ENCODE measurements at regions not wholly inside any gene's neighbourhood (a gene's known extent, or its start where the extent isn't known, plus 50 kb on each side); places are given as distances from the start of the nearest gene placed in this dataset.
A peak's percentile ranks its signal among the peaks of the same experiment; 100 is the strongest.
"Not testable (repeated sequence)": the region's sequence is repeated elsewhere in the genome, so short reads cannot be mapped to it uniquely, and the experiment has no call there.

DNA sequence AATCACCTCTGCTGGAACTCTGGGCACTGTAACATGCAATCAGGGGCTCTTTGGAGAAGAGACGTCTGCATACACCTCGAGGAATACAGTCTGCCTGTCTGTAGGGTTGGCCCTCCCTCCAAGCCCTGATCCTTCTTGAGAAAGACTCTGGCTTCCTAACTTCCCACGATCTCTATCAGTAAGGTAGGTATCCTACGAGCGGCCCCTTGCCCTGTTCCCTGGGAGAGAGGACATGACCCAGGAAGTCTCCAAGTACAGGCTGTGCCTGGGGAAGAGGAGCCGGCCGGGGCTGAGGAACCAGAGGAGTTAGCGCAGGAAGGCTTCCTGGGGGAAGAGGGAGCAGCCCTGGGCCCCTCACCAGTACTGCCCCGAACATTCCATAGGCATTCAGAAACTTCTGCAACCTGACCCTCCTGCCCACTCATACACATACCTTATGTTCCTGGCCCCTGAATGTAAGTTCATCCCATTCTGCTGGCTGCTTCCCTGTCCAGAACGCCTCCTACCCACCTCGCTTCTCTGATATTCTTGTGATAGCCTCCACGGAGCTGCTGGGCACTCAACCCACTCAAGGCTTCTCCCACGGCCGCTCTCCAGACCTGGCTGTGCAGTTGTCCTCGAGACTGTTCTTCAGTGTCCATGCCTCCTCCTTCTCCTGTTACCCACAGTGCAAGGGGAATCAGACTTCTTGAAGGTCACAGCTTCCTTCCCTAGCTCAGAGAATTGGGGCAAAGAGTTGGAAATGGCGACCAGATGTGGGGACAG lies 116.1 kb downstream of the CYP26B1 start:
- no peak for DNase-seq (ENCODE audit: low read depth)

DNA sequence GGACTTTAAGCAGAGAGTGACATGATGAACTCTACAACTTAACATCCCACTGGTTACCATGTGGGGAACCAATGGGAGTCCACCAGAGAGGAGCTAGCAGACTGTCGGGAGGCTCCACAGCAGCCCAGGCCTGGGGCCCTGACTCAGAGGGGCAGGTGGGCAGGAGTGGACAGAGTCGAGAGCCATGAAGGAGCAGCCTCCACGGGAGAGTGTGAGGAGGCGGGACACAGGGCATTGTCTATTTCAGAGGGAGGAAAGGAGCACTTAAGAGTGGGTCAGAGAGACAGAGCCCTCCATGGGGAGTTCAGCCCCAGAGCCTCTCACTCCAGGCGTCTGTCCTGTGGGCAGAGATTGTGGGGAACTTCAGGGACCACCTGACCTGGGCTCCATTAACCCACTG lies 118.7 kb downstream of the CYP26B1 start:
- DNase-seq (ENCODE audit: low read depth): no peak

DNA sequence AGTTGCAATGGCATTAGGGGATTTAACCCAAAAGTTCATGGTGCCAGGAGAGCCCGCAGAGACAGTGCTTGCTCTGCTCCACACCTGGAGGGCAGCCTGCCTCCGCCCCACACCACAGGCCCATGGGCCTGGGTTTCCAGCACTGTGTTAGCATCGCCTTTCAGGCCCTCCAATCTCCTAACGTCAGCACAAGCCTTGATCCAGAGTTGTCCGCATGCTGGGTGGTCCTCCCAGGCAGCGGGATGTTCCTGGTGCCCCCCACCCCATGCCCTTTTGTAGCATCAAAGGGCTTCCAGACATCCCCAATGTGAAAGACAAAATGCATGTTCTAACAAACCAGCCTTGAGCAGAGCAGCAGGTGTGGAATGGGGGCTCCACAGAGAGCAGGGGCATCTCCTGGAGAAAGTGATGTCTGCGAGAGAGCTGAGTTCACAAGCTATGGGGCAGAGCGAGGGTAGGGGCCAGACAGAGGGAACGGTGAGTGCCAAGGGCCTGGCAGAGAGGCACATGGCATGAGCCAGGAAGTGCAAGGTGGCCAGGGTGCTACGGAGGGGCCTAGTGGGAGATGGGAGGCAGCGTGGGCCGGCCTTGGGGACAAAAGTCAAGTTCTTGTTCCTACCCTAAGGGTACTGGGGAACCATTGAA lies 119.2 kb downstream of the CYP26B1 start:
- DNase-seq (ENCODE audit: low read depth): no peak

DNA sequence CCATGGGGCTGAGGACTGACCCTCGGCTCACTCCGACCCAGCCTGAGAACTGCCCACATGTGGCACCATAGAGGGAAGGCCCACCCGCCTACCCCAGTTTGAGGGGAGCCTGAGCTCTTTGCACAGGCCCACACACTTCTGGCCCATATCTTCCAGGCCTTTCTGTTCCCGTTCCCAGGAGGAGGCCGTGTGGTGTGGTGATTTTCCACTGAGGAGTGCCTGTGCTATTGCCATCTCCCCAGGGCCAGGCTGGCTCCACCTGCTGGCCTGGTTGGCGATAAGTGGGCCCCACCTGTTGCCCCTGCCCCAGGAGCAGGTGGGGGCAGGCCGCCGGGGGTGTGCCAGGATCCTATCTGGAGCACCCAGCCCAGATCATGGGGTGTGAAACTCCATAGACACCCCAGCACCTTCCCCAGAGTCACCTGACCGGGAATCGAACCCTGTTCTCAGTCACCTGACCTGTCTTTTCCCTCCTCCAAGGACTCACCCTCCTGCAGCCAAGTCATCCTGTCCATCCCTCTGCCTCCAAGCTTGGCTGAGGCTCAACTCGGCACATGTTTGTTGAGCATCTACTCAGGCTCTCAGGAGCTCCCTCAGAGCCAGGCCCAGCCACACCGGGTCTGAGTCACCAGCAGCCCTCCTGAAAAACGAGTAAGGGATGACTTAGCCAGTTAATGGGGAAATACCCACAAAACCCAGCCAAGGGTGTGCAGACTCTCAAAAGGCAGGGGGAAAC lies 120.1 kb downstream of the CYP26B1 start:
- peak; percentile 46 for DNase-seq (ENCODE audit: low read depth)

DNA sequence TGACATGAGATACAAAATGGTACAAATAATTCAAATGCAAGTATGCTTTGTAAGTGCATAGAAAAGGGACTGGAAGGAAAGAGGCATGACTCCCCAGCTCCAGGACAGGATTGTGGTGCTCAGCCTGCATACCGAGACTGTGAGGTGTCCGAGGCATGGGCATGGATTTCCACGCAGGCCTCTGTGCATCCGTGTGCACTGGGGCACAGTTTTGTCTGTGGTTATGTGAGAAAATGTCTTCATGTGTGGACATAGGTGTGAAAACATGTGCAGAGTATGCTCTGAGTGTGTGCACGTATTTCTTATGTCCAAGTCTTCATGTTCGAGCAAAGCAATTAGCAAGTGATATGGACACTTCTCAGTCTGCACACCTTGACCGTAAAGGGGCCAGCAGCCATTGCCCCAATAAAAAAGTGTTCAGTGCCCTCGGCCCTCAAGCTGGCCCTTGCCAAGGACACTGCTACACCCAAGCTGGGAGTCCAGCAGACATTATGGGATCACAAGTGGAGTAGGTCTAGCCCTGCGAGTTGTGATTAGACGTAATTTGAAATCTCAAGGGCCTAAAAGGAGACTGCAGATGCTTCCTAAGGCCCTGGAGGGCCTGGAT lies 120.7 kb downstream of the CYP26B1 start:
- peak; percentile 21 for DNase-seq (ENCODE audit: low read depth)

DNA sequence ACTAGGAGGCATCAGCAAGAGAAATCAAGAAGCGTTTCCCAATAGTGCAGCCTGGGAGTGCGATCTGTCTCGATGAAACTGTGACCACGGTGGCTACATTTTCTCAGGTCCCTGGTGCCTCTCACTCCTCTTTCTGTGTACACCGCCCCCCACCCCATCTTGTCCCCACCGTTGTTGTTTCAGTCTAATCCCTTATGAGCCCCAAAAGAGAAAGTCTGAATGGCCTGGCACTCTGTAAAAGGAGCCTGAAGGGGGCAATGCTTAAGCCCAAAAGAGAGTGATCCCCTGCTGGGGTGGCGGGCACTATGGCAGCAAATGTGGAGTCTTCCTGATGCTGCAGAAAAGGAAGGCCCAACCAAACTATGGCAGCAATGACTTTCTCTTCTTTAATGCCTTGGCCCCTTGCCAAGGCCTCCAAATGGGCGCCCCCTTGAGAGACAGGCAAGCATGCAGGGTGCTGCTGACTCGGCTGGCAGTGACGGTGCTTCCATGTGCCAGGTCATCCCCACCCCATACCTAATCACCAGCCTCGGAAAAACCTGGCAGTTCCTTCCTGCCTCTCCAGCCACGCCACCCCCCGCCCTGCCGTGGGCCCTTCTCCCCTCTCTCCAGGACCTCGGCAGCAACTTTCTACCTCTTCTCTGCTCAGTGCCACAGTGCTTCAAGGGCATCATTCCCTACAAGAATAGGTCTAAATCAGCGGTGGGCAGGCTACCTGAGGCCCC lies 123.0 kb downstream of the CYP26B1 start:
- DNase-seq (ENCODE audit: low read depth): no peak

DNA sequence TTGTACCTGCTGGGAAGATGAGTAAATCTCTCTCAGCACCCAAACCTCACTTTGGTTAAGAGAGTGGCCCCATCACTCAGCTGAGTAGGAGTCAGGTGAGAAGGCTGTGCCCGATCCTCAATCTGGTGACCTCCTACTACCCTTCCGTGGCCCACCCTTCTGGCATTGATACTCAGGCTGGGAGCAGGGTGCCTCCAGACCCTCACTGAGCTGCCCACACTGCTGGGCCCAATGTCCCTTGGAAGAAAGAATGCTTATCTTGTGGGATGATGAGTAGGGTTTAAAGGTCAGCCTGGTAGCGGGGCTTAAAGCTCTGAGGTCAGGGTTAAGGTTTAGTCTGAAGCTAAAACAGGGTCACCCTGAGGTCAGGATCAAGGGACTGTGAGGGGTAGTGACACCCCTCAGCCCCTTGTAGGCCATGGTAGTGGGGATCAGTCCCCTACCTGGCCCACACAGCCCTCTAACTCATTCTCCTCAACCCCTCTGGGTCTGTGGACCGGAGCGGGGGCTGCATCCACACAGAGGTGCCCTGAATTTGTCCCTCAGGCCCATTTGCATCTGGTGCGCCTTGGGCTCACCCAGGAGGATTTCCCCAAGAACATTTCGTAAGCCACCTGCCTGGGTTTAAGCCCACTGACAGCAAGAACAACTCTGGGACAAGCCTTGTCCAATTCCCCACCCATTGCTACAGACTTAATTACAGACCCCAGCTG lies 123.8 kb downstream of the CYP26B1 start:
- no peak for DNase-seq (ENCODE audit: low read depth)

DNA sequence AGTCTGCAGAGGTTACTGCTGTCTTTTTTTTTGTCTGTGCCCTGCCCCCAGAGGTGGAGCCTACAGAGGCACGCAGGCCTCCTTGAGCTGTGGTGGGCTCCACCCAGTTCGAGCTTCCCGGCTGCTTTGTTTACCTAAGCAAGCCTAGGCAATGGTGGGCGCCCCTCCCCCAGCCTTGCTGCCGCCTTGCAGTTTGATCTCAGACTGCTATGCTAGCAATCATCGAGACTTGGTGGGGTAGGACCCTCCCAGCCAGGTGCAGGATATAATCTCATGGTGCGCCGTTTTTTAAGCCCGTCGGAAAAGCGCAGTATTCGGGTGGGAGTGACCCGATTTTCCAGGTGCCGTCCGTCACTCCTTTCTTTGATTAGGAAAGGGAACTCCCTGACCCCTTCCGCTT lies 126.3 kb downstream of the CYP26B1 start:
- not testable (repeated sequence) for DNase-seq (ENCODE audit: low read depth)

DNA sequence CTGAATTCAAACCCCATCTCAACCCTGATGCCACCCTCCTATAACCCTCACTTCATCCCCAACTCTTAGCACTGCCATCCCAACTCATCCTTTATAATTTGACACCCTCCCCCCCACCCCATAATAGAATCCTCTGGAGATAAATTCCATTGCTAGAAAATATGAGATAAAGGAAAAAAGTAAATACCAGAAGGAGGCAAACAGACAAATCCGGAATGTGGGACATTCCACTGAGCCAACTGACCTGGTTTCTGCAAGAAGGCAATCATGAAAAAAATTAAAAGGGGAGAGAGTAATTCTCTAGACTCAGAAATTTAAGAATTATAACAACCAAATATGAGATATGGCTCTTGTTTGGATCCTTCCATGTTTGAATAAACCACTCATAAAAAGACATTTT lies 132.4 kb downstream of the CYP26B1 start:
- DNase-seq (ENCODE audit: low read depth): no peak

DNA sequence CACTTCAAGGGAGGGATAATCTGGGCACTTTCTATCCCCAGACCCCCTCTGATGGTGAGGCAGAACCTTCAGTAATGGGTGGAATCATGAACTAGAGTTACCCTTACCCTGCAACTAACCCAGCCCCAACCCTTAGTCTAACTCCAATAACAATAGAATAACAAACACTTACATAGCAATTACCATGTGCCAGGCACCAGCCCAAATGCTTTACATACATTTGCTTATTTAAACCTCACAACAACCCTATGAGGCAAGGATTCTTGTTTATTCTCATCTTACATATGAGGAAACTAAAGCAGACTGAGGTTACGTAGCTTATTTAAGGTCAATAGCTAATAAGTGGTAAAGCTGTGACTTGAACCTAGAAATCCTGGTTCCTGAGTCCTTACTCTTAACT lies 132.8 kb downstream of the CYP26B1 start:
- DNase-seq (ENCODE audit: low read depth): no peak

DNA sequence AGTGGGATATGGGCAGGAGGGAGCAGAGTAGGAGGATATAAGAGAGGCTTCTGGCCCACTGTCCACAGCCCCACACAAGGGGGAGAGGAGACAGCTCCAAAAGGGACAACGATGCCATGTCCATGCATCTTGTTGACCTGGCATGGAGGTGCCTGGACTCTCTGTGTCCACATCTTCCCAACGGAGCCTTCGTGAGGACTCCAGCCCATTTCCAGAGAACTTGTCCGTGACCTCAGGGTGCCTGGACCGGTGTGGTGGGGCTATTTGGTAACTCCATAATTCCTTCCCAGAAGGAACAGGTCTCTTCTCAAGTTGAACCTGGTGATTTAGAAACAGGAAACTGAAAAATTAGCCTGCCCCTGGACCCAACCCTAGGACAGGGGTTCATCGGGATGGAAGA lies 133.9 kb downstream of the CYP26B1 start:
- no peak for DNase-seq (ENCODE audit: low read depth)

DNA sequence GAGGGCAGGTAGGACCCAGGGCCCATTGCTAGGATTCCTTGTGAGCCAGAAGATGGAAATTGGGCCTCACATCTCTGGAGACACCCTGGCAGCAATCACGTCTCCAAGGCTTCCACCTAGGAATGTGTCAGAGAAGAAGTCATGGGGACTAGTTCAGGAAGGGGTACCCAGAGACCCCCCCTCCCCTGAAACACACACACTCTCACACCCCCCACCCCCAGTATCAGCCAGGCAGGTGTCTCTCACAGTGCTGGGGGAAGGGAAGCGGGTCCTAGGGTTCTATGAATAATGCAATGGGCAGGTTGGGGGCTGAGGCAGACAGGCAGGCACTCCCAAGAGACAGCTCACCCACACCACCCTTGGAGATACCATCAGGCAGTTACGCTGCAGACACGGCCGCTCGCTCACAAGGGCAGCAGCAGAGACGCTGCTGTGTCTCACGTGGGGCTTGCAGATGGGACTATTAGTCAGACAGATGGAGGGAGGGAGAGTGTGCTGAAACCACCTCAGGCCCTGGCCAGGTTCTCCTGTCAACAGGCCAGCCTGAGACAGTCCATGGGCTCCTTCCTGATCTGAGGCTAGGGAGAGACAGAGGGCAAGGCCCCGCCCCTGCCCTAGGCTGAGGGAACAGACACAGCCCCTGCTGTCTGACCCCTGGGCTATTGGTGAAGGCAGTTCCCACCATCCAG lies 134.6 kb downstream of the CYP26B1 start:
- peak; percentile 31 for DNase-seq (ENCODE audit: low read depth)

DNA sequence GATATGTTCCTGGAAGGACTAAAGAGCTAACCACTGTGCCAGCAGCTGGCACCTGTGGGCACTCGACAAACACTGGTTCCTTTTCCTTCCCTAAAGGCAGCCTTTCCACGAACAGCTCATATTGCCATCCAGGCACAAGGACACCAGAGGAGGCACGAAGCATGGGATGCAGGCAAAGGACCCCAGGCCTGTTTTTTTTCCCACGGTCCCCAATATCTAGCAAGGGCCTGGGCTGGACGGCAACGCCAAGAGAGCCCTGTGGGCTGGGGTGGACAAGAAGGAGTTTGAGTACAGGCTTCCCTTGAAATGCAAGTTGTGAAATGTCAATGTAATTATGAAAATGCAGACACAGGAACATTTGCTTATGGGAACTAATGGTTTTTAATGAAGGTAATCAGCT lies 135.9 kb downstream of the CYP26B1 start:
- no peak for DNase-seq (ENCODE audit: low read depth)

DNA sequence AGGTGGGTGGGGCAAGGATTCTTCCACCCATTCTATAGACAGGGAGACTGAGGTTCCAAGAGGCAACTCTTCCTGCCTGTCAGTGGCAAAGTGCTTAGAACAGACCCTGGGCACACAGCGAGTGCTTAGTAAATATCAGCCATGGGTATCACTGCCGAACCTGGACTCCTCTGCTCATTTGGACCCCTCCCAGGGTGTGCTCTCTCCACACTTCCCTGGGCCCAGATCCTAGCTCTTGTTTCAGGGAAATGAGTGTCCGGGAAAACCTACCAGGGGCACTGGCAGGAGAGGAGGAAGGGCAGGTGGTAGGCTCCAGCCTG lies 136.3 kb downstream of the CYP26B1 start:
- DNase-seq (ENCODE audit: low read depth): no peak

DNA sequence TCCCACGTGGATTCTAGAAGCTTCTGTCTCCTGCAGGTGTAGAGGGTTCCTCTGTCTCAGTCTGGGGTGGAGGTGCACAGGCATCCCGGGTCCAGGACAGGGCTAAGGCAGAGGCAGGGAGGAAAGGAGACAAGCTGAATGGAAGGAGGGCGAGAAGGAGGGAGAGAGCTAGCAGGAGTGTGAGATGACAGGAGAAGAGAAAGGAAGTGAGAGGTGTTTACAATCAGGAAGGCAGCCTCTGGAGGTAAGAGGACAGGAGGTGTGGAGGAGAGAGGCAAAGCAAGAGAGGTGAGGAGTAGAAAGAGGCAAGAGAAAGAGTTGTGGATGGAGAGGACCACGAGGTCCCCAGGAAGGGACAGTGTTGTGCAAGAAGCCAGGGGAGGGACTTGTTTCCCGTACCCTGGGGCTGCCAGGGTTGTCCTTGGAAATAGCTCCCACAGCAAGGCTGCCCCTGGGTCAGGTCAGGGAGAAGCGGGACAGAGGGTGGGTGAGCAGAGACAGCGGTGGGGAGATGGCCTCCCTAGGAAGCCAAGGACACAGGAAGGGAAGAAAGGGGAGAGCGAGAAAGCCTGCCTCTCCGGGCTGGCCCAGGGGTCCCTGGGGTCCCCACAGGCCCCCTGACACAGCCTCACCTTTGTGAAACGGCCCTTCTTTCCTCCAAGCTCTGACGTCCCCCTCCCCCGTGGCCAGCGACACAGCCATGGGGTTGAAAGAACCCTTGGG lies 136.9 kb downstream of the CYP26B1 start:
- DNase-seq (ENCODE audit: low read depth): no peak

DNA sequence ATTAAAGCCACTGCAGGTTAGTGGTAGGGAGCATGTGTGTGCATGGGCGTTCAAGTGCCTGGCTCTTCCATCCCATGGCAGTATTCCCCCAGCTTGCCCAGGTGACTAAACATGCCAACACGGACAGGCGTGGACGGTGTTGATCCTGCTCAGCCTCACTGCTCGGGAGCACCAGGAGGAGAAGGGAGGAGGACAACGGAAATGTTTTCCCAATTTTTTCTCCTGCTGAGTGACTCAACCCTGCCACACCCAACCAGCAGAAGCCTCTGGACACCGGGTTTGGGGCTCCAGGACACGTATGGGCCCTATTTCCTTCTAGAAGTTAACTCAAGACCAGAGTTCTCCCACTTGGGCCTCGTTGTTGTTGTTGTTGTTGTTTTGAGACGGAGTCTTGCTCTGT lies 139.1 kb downstream of the CYP26B1 start:
- no peak for DNase-seq (ENCODE audit: low read depth)

DNA sequence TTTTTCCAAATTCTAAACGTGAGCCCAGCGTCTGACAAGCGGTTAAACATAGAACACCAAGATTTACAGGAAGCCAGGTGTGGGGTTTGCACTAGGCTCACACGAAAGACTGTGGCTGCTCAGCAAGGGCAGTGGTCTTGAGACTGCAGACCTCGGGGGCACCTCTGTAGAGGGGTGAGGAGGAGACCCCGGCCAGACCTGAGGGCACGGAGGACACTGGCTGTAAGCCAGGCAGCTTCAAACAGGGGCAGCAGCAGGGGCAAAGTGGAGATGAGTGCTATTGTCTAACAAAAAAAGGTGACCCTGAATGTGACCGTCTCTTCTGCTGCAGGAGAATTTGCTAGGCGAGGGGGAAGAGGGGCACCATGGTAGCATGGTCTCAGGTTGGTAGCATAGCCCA lies 140.3 kb downstream of the CYP26B1 start:
- no peak for DNase-seq (ENCODE audit: low read depth)

DNA sequence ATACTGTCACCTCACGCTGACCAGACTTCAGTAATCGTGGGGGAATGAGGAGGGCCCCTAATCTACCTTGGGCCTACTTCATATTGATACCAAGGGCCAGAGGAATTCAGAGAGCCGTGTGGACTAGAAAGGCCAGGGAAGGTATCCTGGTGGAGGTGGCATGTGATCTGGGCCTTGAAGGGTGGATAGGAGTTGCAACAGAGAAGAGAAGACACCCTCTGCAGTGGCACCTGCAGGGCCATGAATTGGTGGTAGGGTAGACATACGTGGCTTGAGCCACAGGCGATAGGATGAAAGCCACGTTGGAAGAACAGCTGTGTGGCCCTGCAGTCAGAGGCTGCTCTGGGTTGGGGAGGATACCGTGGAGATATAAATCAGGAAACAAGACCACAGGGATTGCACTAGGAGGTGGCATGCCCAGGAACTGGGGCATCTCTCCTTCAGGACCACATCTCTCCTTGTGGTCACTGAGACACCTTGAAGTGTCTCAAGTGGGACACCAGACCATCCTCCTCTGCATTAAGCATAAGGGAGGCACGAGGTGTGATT lies 141.4 kb downstream of the CYP26B1 start:
- DNase-seq (ENCODE audit: low read depth): no peak

DNA sequence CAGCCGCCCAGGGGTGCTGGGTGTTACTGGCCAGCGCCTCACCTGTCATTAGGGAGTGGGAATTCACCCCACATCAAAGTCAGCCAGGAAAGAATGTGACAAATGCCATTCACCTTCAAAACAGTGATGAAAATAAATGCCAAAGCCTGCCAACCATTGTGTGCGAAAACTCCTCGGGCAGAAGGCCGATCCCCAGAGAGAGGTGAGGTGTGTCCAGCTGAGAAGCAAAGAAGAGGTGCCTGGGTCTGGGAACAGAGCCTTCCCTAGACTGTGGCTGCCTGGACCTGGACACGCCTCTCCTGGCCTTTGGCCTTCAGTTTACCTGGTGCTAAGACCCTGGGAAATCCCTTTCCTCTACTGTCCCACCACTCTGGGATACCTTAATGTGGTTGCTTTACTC lies 142.7 kb downstream of the CYP26B1 start:
- no peak for DNase-seq (ENCODE audit: low read depth)
